Brain pericyte (primary cell): ENCODE measurements at regions not wholly inside any gene's neighbourhood (a gene's known extent, or its start where the extent isn't known, plus 50 kb on each side); places are given as distances from the start of the nearest gene placed in this dataset.
"Not testable (repeated sequence)": the region's sequence is repeated elsewhere in the genome, so short reads cannot be mapped to it uniquely, and the experiment has no call there.

Source experiments
- DNase-seq: peaks from one replicate; pipeline ENCODE4 v3.0.0-alpha.2; 2012; ENCODE audit warnings: low read depth, low spot score

- DNase-seq, result no peak
These were observed 184.8 kb upstream of the RND3 start for GRCh38 chr2:150672311-150672710.

- no peak for DNase-seq
These were observed 182.0 kb upstream of the RND3 start for GRCh38 chr2:150669492-150669891.

GRCh38 chr2:150667039-150667438, 179.6 kb upstream of the RND3 start:
- DNase-seq, result not testable (repeated sequence)

GRCh38 chr2:150663143-150663542, 175.7 kb upstream of the RND3 start:
- DNase-seq, result no peak

GRCh38 chr2:150656002-150656401, 168.5 kb upstream of the RND3 start:
- no peak for DNase-seq

GRCh38 chr2:150653351-150653750, 165.9 kb upstream of the RND3 start:
- no peak for DNase-seq

- no peak for DNase-seq
These were observed 160.5 kb upstream of the RND3 start for GRCh38 chr2:150647943-150648342.

- DNase-seq, result no peak
These were observed 159.3 kb upstream of the RND3 start for GRCh38 chr2:150646746-150647145.

- no peak for DNase-seq
These were observed 157.0 kb upstream of the RND3 start for GRCh38 chr2:150644298-150645067.

GRCh38 chr2:150643114-150643725, 155.8 kb upstream of the RND3 start:
- DNase-seq, result no peak

GRCh38 chr2:150640039-150640438, 152.6 kb upstream of the RND3 start:
- no peak for DNase-seq

GRCh38 chr2:150639383-150639782, 151.9 kb upstream of the RND3 start:
- DNase-seq, result no peak

- DNase-seq, result no peak
These were observed 143.9 kb upstream of the RND3 start for GRCh38 chr2:150631236-150631821.

- DNase-seq, result no peak
These were observed 143.2 kb upstream of the RND3 start for GRCh38 chr2:150630587-150631235.

GRCh38 chr2:150627526-150627925, 140.1 kb upstream of the RND3 start:
- no peak for DNase-seq

- DNase-seq, result no peak
These were observed 139.5 kb upstream of the RND3 start for GRCh38 chr2:150626934-150627411.

GRCh38 chr2:150625741-150626140, 138.3 kb upstream of the RND3 start:
- no peak for DNase-seq

GRCh38 chr2:150625303-150625702, 137.8 kb upstream of the RND3 start:
- DNase-seq, result no peak

GRCh38 chr2:150624001-150624401, 136.5 kb upstream of the RND3 start:
- DNase-seq, result no peak

GRCh38 chr2:150621526-150622213, 134.2 kb upstream of the RND3 start:
- no peak for DNase-seq

GRCh38 chr2:150620855-150621254, 133.4 kb upstream of the RND3 start:
- DNase-seq, result no peak

- DNase-seq, result no peak
These were observed 132.9 kb upstream of the RND3 start for GRCh38 chr2:150620416-150620815.
